H54 (cell line): ENCODE measurements at regions not wholly inside any gene's neighbourhood (a gene's known extent, or its start where the extent isn't known, plus 50 kb on each side); places are given as distances from the start of the nearest gene placed in this dataset.
"Not testable (repeated sequence)": the region's sequence is repeated elsewhere in the genome, so short reads cannot be mapped to it uniquely, and the experiment has no call there.

Source experiments
- DNase-seq: peaks from one replicate; pipeline ENCODE4 v3.0.0; 2011; ENCODE audit warnings: low spot score, mixed read lengths; ENCODE audit not compliant: insufficient read length
- FAIRE-seq: peaks from 3 replicates; lab custom pipeline; 2011; peaks lifted over from hg19 to GRCh38; lab: Jason Lieb, UNC
- POLR2A ChIP-seq: IDR thresholded peaks from 2 replicates; pipeline ENCODE4 v1.6.1; 2011; ENCODE audit warnings: low read depth, mild to moderate bottlenecking, low read length

- no peak for FAIRE-seq
- TF ChIP-seq POLR2A, result no peak
These were observed 95.3 kb upstream of the SNX9 start for GRCh38 chr6:157727629-157728182.

GRCh38 chr6:157728183-157728881, 94.7 kb upstream of the SNX9 start:
- FAIRE-seq (no peak), DNase-seq (no peak)
- no peak for TF ChIP-seq POLR2A

More at GRCh38 chr6:157727629-157728182, 95.3 kb upstream of the SNX9 start:
- DNase-seq, result no peak

GRCh38 chr6:157731221-157731620, 91.8 kb upstream of the SNX9 start:
- no peak for TF ChIP-seq POLR2A
- FAIRE-seq (no peak), DNase-seq (no peak)

GRCh38 chr6:157732007-157732406, 91.0 kb upstream of the SNX9 start:
- TF ChIP-seq POLR2A, result no peak
- FAIRE-seq, result no peak

GRCh38 chr6:157732416-157733161, 90.5 kb upstream of the SNX9 start:
- no peak for FAIRE-seq
- TF ChIP-seq POLR2A, result no peak

More at GRCh38 chr6:157732007-157732406, 91.0 kb upstream of the SNX9 start:
- DNase-seq, result no peak

GRCh38 chr6:157736555-157736954, 86.5 kb upstream of the SNX9 start:
- not testable (repeated sequence) for FAIRE-seq, DNase-seq

More at GRCh38 chr6:157732416-157733161, 90.5 kb upstream of the SNX9 start:
- no peak for DNase-seq

- FAIRE-seq, result no peak
- DNase-seq, result no peak
- no peak for TF ChIP-seq POLR2A
These were observed 81.6 kb upstream of the SNX9 start for GRCh38 chr6:157741321-157741947.

- FAIRE-seq (no peak), DNase-seq (no peak)
- no peak for TF ChIP-seq POLR2A
These were observed 81.0 kb upstream of the SNX9 start for GRCh38 chr6:157741948-157742556.

- FAIRE-seq (no peak), DNase-seq (no peak)
- TF ChIP-seq POLR2A, result no peak
These were observed 78.9 kb upstream of the SNX9 start for GRCh38 chr6:157744102-157744601.

GRCh38 chr6:157746897-157747296, 76.1 kb upstream of the SNX9 start:
- DNase-seq (no peak), FAIRE-seq (no peak)
- TF ChIP-seq POLR2A, result no peak

- FAIRE-seq (no peak), DNase-seq (no peak)
- no peak for TF ChIP-seq POLR2A
These were observed 75.7 kb upstream of the SNX9 start for GRCh38 chr6:157747370-157747769.

GRCh38 chr6:157748839-157749571, 74.0 kb upstream of the SNX9 start:
- FAIRE-seq, result no peak
- DNase-seq, result no peak
- TF ChIP-seq POLR2A, result no peak

- not testable (repeated sequence) for FAIRE-seq, DNase-seq
These were observed 72.1 kb upstream of the SNX9 start for GRCh38 chr6:157750973-157751372.
